Neuronal stem cell (in vitro differentiated cells): ENCODE measurements at regions not wholly inside any gene's neighbourhood (a gene's known extent, or its start where the extent isn't known, plus 50 kb on each side); places are given as distances from the start of the nearest gene placed in this dataset.
A peak's percentile ranks its signal among the peaks of the same experiment; 100 is the strongest.

Experiments
- DNase-seq: peaks from one replicate; pipeline ENCODE4 v3.0.0-alpha.2; 2013; ENCODE audit warnings: low spot score
- H2AFZ ChIP-seq: one replicate; pipeline ENCODE4 v1.6.1; 2013; ENCODE audit warnings: mild to moderate bottlenecking, low read length, inconsistent platforms
- H2AK5ac ChIP-seq: 2 replicates; pipeline ENCODE4 v1.6.1; 2013; ENCODE audit warnings: low read depth, mild to moderate bottlenecking, inconsistent platforms, low read length, moderate library complexity, mixed read lengths
- H2BK120ac ChIP-seq: 2 replicates; pipeline ENCODE4 v1.6.1; 2013; ENCODE audit warnings: low read depth, mild to moderate bottlenecking, inconsistent platforms, low read length, moderate library complexity, mixed read lengths
- H2BK12ac ChIP-seq: one replicate; pipeline ENCODE4 v1.6.1; 2013; ENCODE audit warnings: low read length, inconsistent platforms
- H2BK15ac ChIP-seq: 2 replicates; pipeline ENCODE4 v1.6.1; 2013; ENCODE audit warnings: mild to moderate bottlenecking, low read length, inconsistent platforms, mixed read lengths
- H2BK5ac ChIP-seq: one replicate; pipeline ENCODE4 v1.6.1; 2013; ENCODE audit warnings: inconsistent platforms, mild to moderate bottlenecking, low read length, moderate library complexity
- H3K14ac ChIP-seq: one replicate; pipeline ENCODE4 v1.6.1; 2013; ENCODE audit warnings: low read length, inconsistent platforms
- H3K18ac ChIP-seq: 2 replicates; pipeline ENCODE4 v1.6.1; 2013; ENCODE audit warnings: low read length, inconsistent platforms
- H3K23ac ChIP-seq: 2 replicates; pipeline ENCODE4 v1.6.1; 2013; ENCODE audit warnings: low read depth, mild to moderate bottlenecking, mixed read lengths, low read length, inconsistent platforms; ENCODE audit not compliant: poor library complexity
- H3K27ac ChIP-seq: replicated peaks from 3 replicates; pipeline ENCODE4 v1.5.1; 2013; ENCODE audit warnings: low read length, inconsistent platforms
- H3K27me3 ChIP-seq, 3 experiments: 2 replicates each; pipeline ENCODE4 v1.6.1; 2013; ENCODE audit warnings: low read length in 3 of 3, mild to moderate bottlenecking in 2 of 3, inconsistent platforms in 1 of 3, low read depth in 1 of 3, mixed read lengths in 1 of 3, moderate library complexity in 1 of 3; ENCODE audit not compliant: control insufficient read depth in 3 of 3, insufficient read depth in 3 of 3
- H3K36me3 ChIP-seq, 2 donors: replicated peaks in 1 of 2; 2 replicates each; pipeline ENCODE4 v1.6.1; 2013; ENCODE audit warnings: low read length in 2 of 2; ENCODE audit not compliant: control insufficient read depth in 2 of 2, insufficient read depth in 2 of 2
- H3K4ac ChIP-seq: 2 replicates; pipeline ENCODE4 v1.6.1; 2013; ENCODE audit warnings: inconsistent platforms, mild to moderate bottlenecking, low read length, moderate library complexity
- H3K4me1 ChIP-seq, 2 donors: 1 replicate in 1 of 2; 2 replicates in 1 of 2; pipeline ENCODE4 v1.6.1; 2013; ENCODE audit warnings: low read length in 2 of 2, low read depth in 1 of 2; ENCODE audit not compliant: control insufficient read depth in 2 of 2, insufficient read depth in 1 of 2
- H3K4me2 ChIP-seq: one replicate; pipeline ENCODE4 v1.6.1; 2013; ENCODE audit warnings: mild to moderate bottlenecking, low read length, inconsistent platforms; ENCODE audit not compliant: insufficient read depth, poor library complexity, severe bottlenecking
- H3K4me3 ChIP-seq, 2 donors: 2 replicates each; pipeline ENCODE4 v1.5.1; 2013; ENCODE audit warnings: low read length in 2 of 2, mild to moderate bottlenecking in 2 of 2, inconsistent platforms in 1 of 2, moderate library complexity in 1 of 2
- H3K79me1 ChIP-seq: one replicate; pipeline ENCODE4 v1.6.1; 2013; ENCODE audit warnings: low read depth, mild to moderate bottlenecking, inconsistent platforms, low read length, moderate library complexity
- H3K9ac ChIP-seq: one replicate; pipeline ENCODE4 v1.6.1; 2013; ENCODE audit warnings: mild to moderate bottlenecking, low read depth, low read length, inconsistent platforms; ENCODE audit not compliant: poor library complexity
- H3K9me3 ChIP-seq, 2 donors: replicated peaks in 1 of 2; 2 replicates each; pipeline versions ENCODE3 to v1.6.1; 2013; ENCODE audit warnings: low read length in 2 of 2, mild to moderate bottlenecking in 2 of 2, inconsistent platforms in 1 of 2, low read depth in 1 of 2, mixed read lengths in 1 of 2, moderate library complexity in 1 of 2; ENCODE audit not compliant: control insufficient read depth in 2 of 2, insufficient read depth in 1 of 2
- H4K8ac ChIP-seq: one replicate; pipeline ENCODE4 v1.6.1; 2013; ENCODE audit warnings: low read depth, mild to moderate bottlenecking, inconsistent platforms, low read length, moderate library complexity
- H4K91ac ChIP-seq: one replicate; pipeline ENCODE4 v1.6.1; 2013; ENCODE audit warnings: low read length, low read depth, mild to moderate bottlenecking, inconsistent platforms; ENCODE audit not compliant: poor library complexity
- WGBS, 2 donors: extraction: QIAGEN DNeasy Blood & Tissue Kit; methylation state at CpG; one replicate each; pipeline ENCODE4 v1.1.7; 2013; ENCODE audit warnings: missing lambda C conversion rate in 2 of 2, mixed read lengths in 1 of 2; ENCODE audit not compliant: insufficient read length in 2 of 2, insufficient replicate concordance in 1 of 2; ENCODE audit errors: extremely low coverage in 2 of 2; 5-methylcytosine and 5-hydroxymethylcytosine counted together

GRCh38 chr9:135225619-135226228 is 138.3 kb downstream of the OLFM1 start:
- peak overlapping the region; percentile 0 for H3K14ac ChIP-seq
- H3K27ac ChIP-seq = no peak overlapping the region
- peak overlapping the region in 1 of 2 donors; percentile 5 for H3K4me3 ChIP-seq
- no peaks in the 10 kb centered on the region for H3K36me3 ChIP-seq
- H4K8ac ChIP-seq = no peak overlapping the region
- WGBS, 2 donors = no CpG with 5 or more reads among the region's 11 CpGs
- no peak for DNase-seq
- H3K79me1 ChIP-seq = no peaks in the 10 kb centered on the region
- peaks cover 0 to 26% of the 10 kb centered on the region in 2 donors for H3K4me1 ChIP-seq
- H2BK5ac ChIP-seq = no peak overlapping the region
- peak overlapping the region; percentile 68 for H3K9ac ChIP-seq
- H3K4me2 ChIP-seq = no peak overlapping the region
- H2AK5ac ChIP-seq = no peak overlapping the region
- no peak overlapping the region for H2AFZ ChIP-seq
- H3K27me3 ChIP-seq = peaks cover 0 to 4% (median 0%) of the 10 kb centered on the region in 3 experiments
- H3K23ac ChIP-seq = peak overlapping the region; percentile 46
- H2BK12ac ChIP-seq = no peak overlapping the region
- no peak overlapping the region for H2BK120ac ChIP-seq
- H2BK15ac ChIP-seq = no peak overlapping the region
- H3K4ac ChIP-seq = no peak overlapping the region
- peaks cover 0 to 10% of the 10 kb centered on the region in 2 donors for H3K9me3 ChIP-seq
- peak overlapping the region; percentile 49 for H3K18ac ChIP-seq
- peak overlapping the region; percentile 13 for H4K91ac ChIP-seq

GRCh38 chr9:135226369-135227050 is 139.0 kb downstream of the OLFM1 start:
- H3K4ac ChIP-seq = no peak overlapping the region
- WGBS, 2 donors = no CpG with 5 or more reads among the region's 5 CpGs
- DNase-seq = no peak
- no peak overlapping the region for H3K4me2 ChIP-seq
- H3K9me3 ChIP-seq = peaks cover 0 to 10% of the 10 kb centered on the region in 2 donors
- H3K27ac ChIP-seq = no peak overlapping the region
- peak overlapping the region; percentile 37 for H3K23ac ChIP-seq
- peak overlapping the region; percentile 0 for H3K14ac ChIP-seq
- H3K18ac ChIP-seq = peak overlapping the region; percentile 24
- H2AFZ ChIP-seq = no peak overlapping the region
- H3K4me1 ChIP-seq = peaks cover 0 to 26% of the 10 kb centered on the region in 2 donors
- peak overlapping the region in 1 of 2 donors; percentile 5 for H3K4me3 ChIP-seq
- no peaks in the 10 kb centered on the region for H3K36me3 ChIP-seq
- H3K9ac ChIP-seq = peak overlapping the region; percentile 68
- no peak overlapping the region for H2BK5ac ChIP-seq
- H2BK120ac ChIP-seq = no peak overlapping the region
- no peaks in the 10 kb centered on the region for H3K79me1 ChIP-seq
- H2AK5ac ChIP-seq = peak overlapping the region; percentile 11
- H4K91ac ChIP-seq = no peak overlapping the region
- no peak overlapping the region for H2BK15ac ChIP-seq
- H2BK12ac ChIP-seq = peak overlapping the region; percentile 87
- peaks cover 0 to 10% (median 0%) of the 10 kb centered on the region in 3 experiments for H3K27me3 ChIP-seq
- no peak overlapping the region for H4K8ac ChIP-seq

DNA sequence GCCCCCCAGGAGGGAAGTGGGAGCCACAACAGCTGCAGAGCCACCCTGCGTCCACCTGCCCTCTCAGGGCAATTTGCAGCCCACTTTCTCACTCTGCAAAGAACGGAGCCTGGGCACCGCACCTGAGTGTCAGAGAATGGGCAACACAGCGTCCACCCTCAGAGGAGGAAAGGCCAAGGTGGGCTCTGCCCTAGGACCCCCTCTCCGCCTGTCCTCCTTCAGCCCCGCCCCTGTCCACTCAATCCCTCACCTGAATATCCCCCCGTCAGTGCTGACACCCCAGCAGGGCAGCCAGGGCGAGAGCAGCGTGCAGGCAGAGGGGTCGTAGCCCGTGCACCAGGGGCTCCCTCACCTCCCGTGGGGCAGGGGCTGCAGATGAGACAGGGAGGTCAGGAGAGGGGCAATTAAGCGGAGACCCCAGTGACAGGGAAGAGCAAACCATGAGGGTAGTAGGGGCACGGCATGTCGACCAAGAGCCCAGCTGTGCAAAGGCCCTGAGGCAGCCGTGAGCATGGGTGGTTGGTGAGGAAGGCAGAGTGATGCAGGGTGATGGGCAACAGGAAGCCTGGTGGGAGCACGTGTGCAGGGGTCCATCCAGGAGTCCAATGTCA is 140.3 kb downstream of the OLFM1 start:
- peak overlapping the region; percentile 3 for H2BK15ac ChIP-seq
- peaks cover 0 to 10% of the 10 kb centered on the region in 2 donors for H3K9me3 ChIP-seq
- no peak overlapping the region for H2BK12ac ChIP-seq
- H3K36me3 ChIP-seq = no peaks in the 10 kb centered on the region
- no peak for DNase-seq
- peak overlapping the region; percentile 87 for H3K14ac ChIP-seq
- H4K8ac ChIP-seq = no peak overlapping the region
- H3K79me1 ChIP-seq = no peaks in the 10 kb centered on the region
- H3K9ac ChIP-seq = no peak overlapping the region
- WGBS, 2 donors = no CpG with 5 or more reads among the region's 17 CpGs
- peaks cover 0 to 6% (median 0%) of the 10 kb centered on the region in 3 experiments for H3K27me3 ChIP-seq
- H3K4me2 ChIP-seq = no peak overlapping the region
- H2AK5ac ChIP-seq = peak overlapping the region; percentile 92
- peak overlapping the region; percentile 70 for H3K23ac ChIP-seq
- H3K27ac ChIP-seq = no peak overlapping the region
- no peak overlapping the region for H3K4me3 ChIP-seq
- H3K18ac ChIP-seq = peak overlapping the region; percentile 86
- no peak overlapping the region for H2AFZ ChIP-seq
- H3K4me1 ChIP-seq = peaks cover 0 to 21% of the 10 kb centered on the region in 2 donors
- H3K4ac ChIP-seq = peak overlapping the region; percentile 80
- peak overlapping the region; percentile 89 for H2BK5ac ChIP-seq
- H4K91ac ChIP-seq = no peak overlapping the region
- no peak overlapping the region for H2BK120ac ChIP-seq
